HAP-1 (cell line): ENCODE measurements at regions not wholly inside any gene's neighbourhood (a gene's known extent, or its start where the extent isn't known, plus 50 kb on each side); places are given as distances from the start of the nearest gene placed in this dataset.
"Not testable (repeated sequence)": the region's sequence is repeated elsewhere in the genome, so short reads cannot be mapped to it uniquely, and the experiment has no call there.

Experiments used
- DNase-seq, 2 experiments: peaks; one replicate each; pipeline ENCODE4 v3.0.0-alpha.2; 2016 to 2020; ENCODE audit warnings: low spot score in 2 of 2
- H3K27me3 ChIP-seq: fragments of 250-450 bp; sonication (Bioruptor Pico); 2 replicates; pipeline ENCODE4 v1.5.1; 2020; ENCODE audit warnings: low read depth, mild to moderate bottlenecking, moderate library complexity
- H3K36me3 ChIP-seq: fragments of 250-450 bp; sonication (Bioruptor Pico); replicated peaks from 2 replicates; pipeline ENCODE4 v1.5.1; 2020; ENCODE audit warnings: mild to moderate bottlenecking
- H3K4me1 ChIP-seq: fragments of 250-450 bp; sonication (Bioruptor Pico); 2 replicates; pipeline ENCODE4 v1.5.1; 2020; ENCODE audit warnings: mild to moderate bottlenecking
- H3K4me3 ChIP-seq: fragments of 250-450 bp; sonication (Bioruptor Pico); 2 replicates; pipeline ENCODE4 v1.5.1; 2020; ENCODE audit warnings: mild to moderate bottlenecking, moderate library complexity
- H3K9me3 ChIP-seq: fragments of 250-450 bp; sonication (Bioruptor Pico); 2 replicates; pipeline ENCODE4 v1.5.1; 2020; ENCODE audit warnings: mild to moderate bottlenecking, moderate library complexity
- in situ Hi-C: fragments of 300-500 bp; cut with MboI; formaldehyde crosslinking; loops from 3 replicates; pipeline ENCODE4 v1.14.3; 2020; ENCODE audit warnings: low sequenced_read_pairs, inconsistent platforms, mixed read lengths

DNA sequence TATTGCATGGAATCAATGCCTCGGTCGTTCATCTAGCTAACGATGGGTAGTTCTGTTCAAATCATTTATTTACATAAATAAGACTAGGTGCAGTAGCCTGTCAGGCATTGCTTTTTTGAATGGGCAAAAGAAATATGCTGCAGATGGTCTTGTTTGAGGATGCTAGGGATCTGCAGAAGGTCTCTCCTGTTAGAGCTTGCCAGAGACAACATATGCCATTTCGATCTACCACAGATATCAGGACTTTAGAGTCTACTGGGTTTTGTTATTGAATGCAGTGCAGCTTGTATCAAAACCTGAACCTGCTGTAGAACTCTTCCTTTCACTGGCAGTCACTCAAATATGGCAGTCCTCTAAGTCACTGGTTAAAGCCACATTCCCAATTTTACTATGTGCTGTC is 381.1 kb upstream of the CDH10 start:
- DNase-seq: no peak
- in situ Hi-C loops: no loop called here
- Histone ChIP-seq H3K9me3 (no peaks in the 10 kb centered on the region), H3K36me3 (no peaks in the 10 kb centered on the region), H3K4me3 (no peak overlapping the region), H3K27me3 (no peaks in the 10 kb centered on the region), H3K4me1 (no peaks in the 10 kb centered on the region)

GRCh38 chr5:25020454-25020853 is 375.7 kb upstream of the CDH10 start:
- no peaks in the 10 kb centered on the region for H3K9me3 ChIP-seq
- no peaks in the 10 kb centered on the region for H3K27me3 ChIP-seq
- H3K4me3 ChIP-seq: no peak overlapping the region
- in situ Hi-C loops: no loop called here
- DNase-seq: no peak
- H3K36me3 ChIP-seq: no peaks in the 10 kb centered on the region
- H3K4me1 ChIP-seq: no peaks in the 10 kb centered on the region

DNA sequence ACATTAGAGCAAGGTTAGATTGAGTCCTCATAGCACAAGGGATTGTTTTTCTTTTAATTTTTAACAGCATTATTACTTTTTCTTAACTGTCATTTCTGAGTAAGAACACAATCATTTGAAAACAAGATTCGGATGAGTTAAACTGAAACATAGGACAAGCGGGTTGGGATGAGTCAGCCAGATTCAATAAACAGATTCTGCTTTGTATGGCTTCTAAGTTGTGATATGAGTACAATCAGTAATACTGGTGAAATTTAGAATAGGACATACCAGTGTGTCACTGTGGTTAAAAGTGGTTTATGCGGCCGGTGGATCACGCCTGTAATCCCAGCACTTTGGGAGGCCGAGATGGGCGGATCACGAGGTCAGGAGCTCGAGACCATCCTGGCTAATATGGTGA is 364.3 kb upstream of the CDH10 start:
- in situ Hi-C loops: no loop called here
- H3K9me3 ChIP-seq: no peaks in the 10 kb centered on the region
- DNase-seq: no peak

DNA sequence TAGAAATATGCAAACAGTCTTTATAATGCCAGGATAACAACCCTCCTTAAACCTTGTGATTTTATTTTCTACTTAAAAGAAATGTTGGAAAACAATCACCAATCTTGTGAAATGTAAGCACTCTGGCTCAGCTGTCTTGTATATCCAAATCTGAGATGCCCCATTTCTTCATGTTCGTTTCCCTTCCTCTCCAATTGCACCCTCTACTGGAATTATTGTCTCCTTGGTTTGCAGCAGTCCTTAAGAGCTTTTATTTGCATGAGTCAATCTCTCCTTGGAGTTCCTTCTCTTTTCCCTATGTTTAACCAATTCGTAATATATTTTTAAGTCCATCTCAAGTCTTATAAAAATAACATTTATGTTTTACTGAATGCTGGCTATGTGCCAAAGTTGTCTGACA is 362.0 kb upstream of the CDH10 start:
- Histone ChIP-seq H3K9me3 (no peaks in the 10 kb centered on the region), H3K4me3 (no peak overlapping the region), H3K4me1 (no peaks in the 10 kb centered on the region), H3K36me3 (no peaks in the 10 kb centered on the region), H3K27me3 (no peaks in the 10 kb centered on the region)
- in situ Hi-C loops: no loop called here
- DNase-seq: peak in 1 of 2 experiments; percentile 33

More for the DNA sequence above, 364.3 kb upstream of the CDH10 start:
- H3K27me3 ChIP-seq: no peaks in the 10 kb centered on the region
- H3K4me3 ChIP-seq: no peak overlapping the region
- no peaks in the 10 kb centered on the region for H3K36me3 ChIP-seq
- no peaks in the 10 kb centered on the region for H3K4me1 ChIP-seq

DNA sequence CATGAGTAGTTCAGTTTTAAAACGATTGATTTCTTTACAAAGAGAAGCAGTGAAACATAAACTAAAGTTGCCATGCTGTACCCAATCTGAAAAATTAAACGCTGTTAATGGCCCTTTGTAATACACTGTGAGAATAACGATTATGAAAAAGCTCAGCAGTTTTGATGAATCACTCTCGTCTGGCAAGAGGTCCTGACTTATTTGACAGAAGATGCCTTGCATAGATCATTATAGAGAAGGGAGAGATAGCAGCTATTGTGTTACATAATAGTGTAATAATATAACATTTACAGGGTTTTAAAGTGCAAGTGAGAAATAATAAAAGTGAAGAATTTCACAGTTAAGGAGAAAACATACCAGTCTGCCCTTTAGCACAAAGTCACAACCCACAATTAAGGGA is 361.5 kb upstream of the CDH10 start:
- no peak overlapping the region for H3K4me3 ChIP-seq
- DNase-seq: no peak
- in situ Hi-C loops: no loop called here
- H3K36me3 ChIP-seq: no peaks in the 10 kb centered on the region
- no peaks in the 10 kb centered on the region for H3K27me3 ChIP-seq
- H3K4me1 ChIP-seq: no peaks in the 10 kb centered on the region
- no peaks in the 10 kb centered on the region for H3K9me3 ChIP-seq

DNA sequence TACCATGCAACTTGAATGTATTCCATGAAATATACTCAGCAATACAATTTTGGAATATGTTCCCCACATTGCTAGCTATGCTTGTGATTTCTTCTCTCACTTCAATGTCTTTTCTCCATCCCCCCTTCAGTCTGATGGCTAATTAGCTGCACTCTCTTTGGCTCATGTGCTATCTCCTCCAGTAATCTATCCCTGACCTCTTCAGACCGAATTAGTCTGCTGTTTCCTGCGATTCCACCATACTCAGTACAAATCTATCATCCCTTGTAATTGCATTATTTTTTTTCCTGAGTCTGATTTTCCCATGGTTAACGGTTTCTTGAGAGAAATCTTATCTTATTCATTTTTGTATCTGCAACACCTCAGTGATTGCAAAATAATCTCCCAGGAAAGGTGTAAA is 360.7 kb upstream of the CDH10 start:
- DNase-seq: no peak
- no peaks in the 10 kb centered on the region for H3K36me3 ChIP-seq
- no peaks in the 10 kb centered on the region for H3K27me3 ChIP-seq
- H3K9me3 ChIP-seq: no peaks in the 10 kb centered on the region
- H3K4me3 ChIP-seq: no peak overlapping the region
- in situ Hi-C loops: no loop called here
- H3K4me1 ChIP-seq: no peaks in the 10 kb centered on the region

- Histone ChIP-seq H3K4me1 (no peaks in the 10 kb centered on the region), H3K27me3 (no peaks in the 10 kb centered on the region), H3K4me3 (no peak overlapping the region), H3K9me3 (no peaks in the 10 kb centered on the region), H3K36me3 (no peaks in the 10 kb centered on the region)
- in situ Hi-C loops: no loop called here
- DNase-seq: no peak
Observed at GRCh38 chr5:25002371-25002770, 357.6 kb upstream of the CDH10 start.

GRCh38 chr5:24999732-25000131 is 355.0 kb upstream of the CDH10 start:
- H3K9me3 ChIP-seq: no peaks in the 10 kb centered on the region
- H3K36me3 ChIP-seq: no peaks in the 10 kb centered on the region
- no peaks in the 10 kb centered on the region for H3K27me3 ChIP-seq
- H3K4me3 ChIP-seq: no peak overlapping the region
- no peaks in the 10 kb centered on the region for H3K4me1 ChIP-seq
- in situ Hi-C loops: no loop called here
- no peak for DNase-seq

DNA sequence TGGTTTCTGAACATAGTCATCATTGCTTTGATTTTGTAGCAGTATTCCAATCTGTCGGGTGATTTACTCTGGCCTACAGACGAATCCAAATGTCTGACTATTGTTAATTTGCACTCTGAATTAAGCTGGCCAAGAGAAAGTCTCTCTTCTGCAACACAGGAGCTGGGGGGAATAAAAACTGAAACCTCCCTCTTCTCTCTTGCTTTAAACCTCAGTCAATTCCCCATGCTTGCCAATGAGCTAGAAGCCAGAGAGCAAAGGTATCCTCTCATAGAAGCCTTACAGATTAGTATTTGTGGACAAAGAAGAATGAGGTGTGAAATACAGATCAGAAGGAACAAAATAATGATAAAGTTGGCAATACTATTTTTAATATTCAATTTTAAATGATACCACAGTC is 353.9 kb upstream of the CDH10 start:
- no peaks in the 10 kb centered on the region for H3K9me3 ChIP-seq
- in situ Hi-C loops: no loop called here
- no peaks in the 10 kb centered on the region for H3K4me1 ChIP-seq
- H3K36me3 ChIP-seq: no peaks in the 10 kb centered on the region
- no peak overlapping the region for H3K4me3 ChIP-seq
- H3K27me3 ChIP-seq: no peaks in the 10 kb centered on the region
- DNase-seq: no peak

DNA sequence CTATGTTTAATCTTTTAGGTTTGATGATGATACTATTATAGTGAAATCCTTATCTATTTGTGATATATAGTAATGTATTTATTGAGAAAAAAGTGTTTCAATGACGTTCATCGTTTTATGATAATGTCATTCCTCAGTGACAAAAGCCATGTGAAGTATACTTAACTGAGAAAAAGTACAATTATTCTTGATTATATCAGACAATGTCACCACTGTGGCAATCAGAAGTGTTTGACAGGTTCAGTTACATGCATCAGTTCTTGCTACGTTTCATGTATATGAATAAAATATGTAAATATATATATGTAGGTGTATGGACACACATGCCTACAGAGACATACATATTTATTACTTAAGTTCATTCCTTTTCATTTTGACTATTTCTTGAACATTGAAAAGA is 341.5 kb upstream of the CDH10 start:
- no peaks in the 10 kb centered on the region for H3K4me1 ChIP-seq
- H3K27me3 ChIP-seq: no peaks in the 10 kb centered on the region
- H3K36me3 ChIP-seq: no peaks in the 10 kb centered on the region
- no peak for DNase-seq
- no peaks in the 10 kb centered on the region for H3K9me3 ChIP-seq
- no peak overlapping the region for H3K4me3 ChIP-seq
- in situ Hi-C loops: no loop called here

GRCh38 chr5:24978552-24978951 is 333.8 kb upstream of the CDH10 start:
- H3K9me3 ChIP-seq, H3K4me3 ChIP-seq, in situ Hi-C loops, H3K36me3 ChIP-seq, DNase-seq, H3K4me1 ChIP-seq, H3K27me3 ChIP-seq: not testable (repeated sequence)

- in situ Hi-C loops: no loop called here
- no peaks in the 10 kb centered on the region for H3K4me1 ChIP-seq
- DNase-seq: no peak
- H3K36me3 ChIP-seq: no peaks in the 10 kb centered on the region
- no peaks in the 10 kb centered on the region; the same call in 1 of the 2 replicates for H3K27me3 ChIP-seq
- no peaks in the 10 kb centered on the region for H3K9me3 ChIP-seq
- no peak overlapping the region for H3K4me3 ChIP-seq
Observed at GRCh38 chr5:24963611-24964010, 318.8 kb upstream of the CDH10 start.

GRCh38 chr5:24923400-24923799 is 278.6 kb upstream of the CDH10 start:
- Histone ChIP-seq H3K27me3 (no peaks in the 10 kb centered on the region), H3K4me3 (no peak overlapping the region), H3K36me3 (no peaks in the 10 kb centered on the region), H3K4me1 (no peaks in the 10 kb centered on the region), H3K9me3 (no peaks in the 10 kb centered on the region)
- DNase-seq: no peak
- in situ Hi-C loops: no loop called here

DNA sequence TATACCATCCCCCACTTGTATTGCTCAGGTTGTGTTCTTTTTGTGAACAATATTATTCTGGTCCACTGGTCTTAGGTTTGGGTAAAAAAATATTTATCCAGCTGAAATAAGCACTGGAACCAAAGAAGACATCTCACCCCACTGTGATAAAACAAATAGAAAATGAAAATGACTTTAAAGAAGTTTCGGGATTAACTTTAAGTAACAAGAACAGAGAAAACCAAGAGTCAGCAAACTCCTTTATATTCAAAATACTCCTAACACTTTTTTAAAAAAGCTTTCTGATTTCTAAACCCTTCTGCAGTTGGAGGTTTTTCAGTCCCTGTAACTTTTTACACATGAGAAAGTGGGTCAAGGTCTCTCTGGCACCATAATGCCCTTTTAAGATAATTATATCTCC is 273.9 kb upstream of the CDH10 start:
- in situ Hi-C loops: no loop called here

DNA sequence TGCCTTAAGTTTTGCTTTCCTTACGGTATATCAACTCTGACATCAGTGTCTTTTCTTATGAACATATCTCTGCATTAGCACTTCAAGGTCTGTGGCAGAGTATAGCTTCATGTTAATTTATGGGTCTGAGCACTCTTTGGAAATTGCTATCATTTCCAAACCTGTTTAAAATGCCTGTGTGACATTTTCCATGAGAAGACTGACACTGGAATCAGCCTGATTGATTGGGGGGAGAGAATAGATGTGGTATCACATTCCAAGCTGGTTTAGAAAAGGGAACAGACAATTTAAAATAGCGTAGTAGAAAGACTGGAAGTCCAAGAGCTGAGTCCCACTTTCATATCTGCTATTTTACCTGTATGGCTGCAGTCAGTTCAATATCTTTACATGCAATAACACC is 272.1 kb upstream of the CDH10 start:
- Histone ChIP-seq H3K9me3 (no peaks in the 10 kb centered on the region), H3K4me3 (no peak overlapping the region), H3K4me1 (no peaks in the 10 kb centered on the region), H3K36me3 (no peaks in the 10 kb centered on the region), H3K27me3 (no peaks in the 10 kb centered on the region)
- no peak for DNase-seq
- in situ Hi-C loops: no loop called here

More for the DNA sequence above, 273.9 kb upstream of the CDH10 start:
- Histone ChIP-seq H3K4me1 (no peaks in the 10 kb centered on the region), H3K9me3 (no peaks in the 10 kb centered on the region), H3K27me3 (no peaks in the 10 kb centered on the region), H3K36me3 (no peaks in the 10 kb centered on the region), H3K4me3 (no peak overlapping the region)
- DNase-seq: no peak
